GM19438 (cell line): ENCODE measurements at regions not wholly inside any gene's neighbourhood (a gene's known extent, or its start where the extent isn't known, plus 50 kb on each side); places are given as distances from the start of the nearest gene placed in this dataset.
A peak's percentile ranks its signal among the peaks of the same experiment; 100 is the strongest.
"Not testable (repeated sequence)": the region's sequence is repeated elsewhere in the genome, so short reads cannot be mapped to it uniquely, and the experiment has no call there.

Experiments used
- ATAC-seq: cut with Tn5 transposase; IDR thresholded peaks from one replicate; pipeline ENCODE4 v1.9.1; 2021; ENCODE audit warnings: low read depth; ENCODE audit not compliant: unreplicated experiment

GRCh38 chr6:115131709-115132490 is 789.1 kb upstream of the HS3ST5 start:
- no peak for ATAC-seq

DNA sequence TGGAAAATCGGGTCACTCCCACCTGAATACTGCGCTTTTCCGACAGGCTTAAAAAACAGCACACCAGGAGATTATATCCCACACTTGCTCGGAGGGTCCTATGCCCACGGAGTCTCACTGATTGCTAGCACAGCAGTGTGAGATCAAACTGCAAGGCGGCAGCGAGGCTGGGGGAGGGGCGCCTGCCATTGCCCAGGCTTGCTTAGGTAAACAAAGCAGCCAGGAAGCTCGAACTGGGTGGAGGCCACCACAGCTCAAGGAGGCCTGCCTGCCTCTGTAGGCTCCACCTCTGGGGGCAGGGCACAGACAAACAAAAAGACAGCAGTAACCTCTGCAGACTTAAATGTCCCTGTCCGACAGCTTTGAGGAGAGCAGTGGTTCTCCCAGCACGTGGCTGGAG is 778.7 kb upstream of the HS3ST5 start:
- ATAC-seq, result not testable (repeated sequence)

GRCh38 chr6:115120391-115120790 is 777.6 kb upstream of the HS3ST5 start:
- ATAC-seq, result no peak

GRCh38 chr6:115091461-115091860 is 748.6 kb upstream of the HS3ST5 start:
- no peak for ATAC-seq

DNA sequence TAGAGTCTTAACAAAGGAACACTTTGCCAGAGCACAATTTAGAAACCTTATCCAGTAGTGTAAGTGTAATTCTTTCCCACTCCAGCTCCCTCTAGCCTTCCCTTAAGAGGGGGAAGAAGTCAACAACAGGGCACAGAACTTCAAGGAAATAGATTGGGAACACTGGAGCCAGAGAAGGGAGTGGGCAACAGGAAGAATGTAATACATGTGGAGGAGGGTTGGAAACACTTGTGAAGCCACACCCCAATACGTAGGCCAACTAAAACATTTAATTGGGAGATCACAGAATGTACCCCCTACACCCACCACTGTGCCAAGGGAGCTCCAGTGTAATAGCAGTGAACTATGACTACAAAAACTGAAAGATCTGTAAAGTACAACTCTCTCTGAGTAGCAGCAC is 735.7 kb upstream of the HS3ST5 start:
- no peak for ATAC-seq

DNA sequence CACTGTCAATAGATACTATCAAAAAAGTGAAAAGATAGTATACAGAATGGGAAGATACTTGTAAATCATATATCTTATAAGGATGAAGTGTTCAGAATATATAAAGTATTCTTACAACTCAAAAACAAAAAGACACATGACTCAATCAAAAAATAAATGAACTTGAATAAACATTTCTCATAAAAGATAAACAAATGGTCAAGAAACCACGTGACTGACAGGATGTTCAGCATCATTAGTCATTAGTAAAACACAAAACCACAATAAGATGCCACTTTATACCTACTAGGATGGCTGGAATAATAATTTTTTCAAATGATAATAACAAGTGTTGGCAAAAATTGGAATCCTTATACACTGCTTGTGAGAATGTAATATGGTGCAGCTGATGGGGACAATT is 729.1 kb upstream of the HS3ST5 start:
- no peak for ATAC-seq

GRCh38 chr6:115067690-115068447 is 725.0 kb upstream of the HS3ST5 start:
- no peak for ATAC-seq

DNA sequence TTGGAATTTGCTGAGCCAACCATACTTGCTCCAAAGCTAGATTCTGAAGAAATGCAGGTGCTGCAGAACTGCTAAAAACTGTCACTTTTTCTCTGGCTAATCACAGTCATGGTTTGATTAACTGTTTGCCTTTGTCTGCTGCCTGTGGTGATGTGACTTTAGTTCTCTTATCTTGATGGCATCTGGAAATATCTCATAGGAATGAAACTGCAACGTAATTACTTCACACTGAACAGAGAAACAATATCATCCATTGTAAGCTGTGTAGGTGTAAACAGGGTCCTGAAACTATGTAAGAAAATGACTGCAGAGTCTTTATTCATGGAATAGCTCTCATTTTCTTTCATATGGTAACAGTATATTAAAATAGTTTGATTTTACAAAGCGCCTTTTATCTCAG is 721.9 kb upstream of the HS3ST5 start:
- no peak for ATAC-seq

GRCh38 chr6:115060581-115060980 is 717.8 kb upstream of the HS3ST5 start:
- no peak for ATAC-seq

DNA sequence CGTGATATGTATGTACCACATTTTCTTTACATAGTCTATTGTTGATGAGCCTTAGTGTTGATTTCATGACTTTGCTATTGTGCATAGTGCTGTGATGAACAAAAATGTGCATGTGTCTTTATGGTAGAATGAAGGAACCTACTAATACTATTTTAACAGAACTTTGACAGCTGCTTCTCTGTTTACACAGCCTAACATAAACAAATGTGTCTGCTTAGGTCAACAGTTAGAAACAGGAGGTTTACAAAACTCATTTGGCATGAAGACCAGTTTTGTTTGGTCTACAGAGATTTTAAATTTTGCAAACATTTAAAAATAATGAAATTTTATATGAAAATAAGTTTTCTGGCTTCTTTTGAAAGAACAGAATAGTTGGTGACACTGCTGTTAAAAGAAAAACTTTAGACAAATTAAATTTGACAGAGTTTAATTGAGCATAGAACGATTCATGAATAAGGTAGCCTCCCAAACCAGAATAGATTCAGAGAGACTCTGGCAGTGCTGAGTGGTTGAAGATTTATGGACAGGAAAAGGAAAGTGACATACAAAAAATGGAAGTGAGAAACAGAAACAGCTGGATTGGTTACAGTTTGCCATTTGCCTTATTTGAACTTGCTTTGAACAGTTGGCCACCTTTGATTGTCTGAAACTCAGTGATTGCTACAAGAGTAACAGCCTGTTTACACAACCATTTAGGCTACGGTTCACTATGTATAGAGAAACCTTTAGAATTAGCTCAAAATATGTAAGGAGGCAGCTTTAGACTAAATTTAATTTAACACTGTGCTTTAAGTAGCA is 715.8 kb upstream of the HS3ST5 start:
- peak; percentile 73 for ATAC-seq

GRCh38 chr6:115055579-115055978 is 712.8 kb upstream of the HS3ST5 start:
- no peak for ATAC-seq

DNA sequence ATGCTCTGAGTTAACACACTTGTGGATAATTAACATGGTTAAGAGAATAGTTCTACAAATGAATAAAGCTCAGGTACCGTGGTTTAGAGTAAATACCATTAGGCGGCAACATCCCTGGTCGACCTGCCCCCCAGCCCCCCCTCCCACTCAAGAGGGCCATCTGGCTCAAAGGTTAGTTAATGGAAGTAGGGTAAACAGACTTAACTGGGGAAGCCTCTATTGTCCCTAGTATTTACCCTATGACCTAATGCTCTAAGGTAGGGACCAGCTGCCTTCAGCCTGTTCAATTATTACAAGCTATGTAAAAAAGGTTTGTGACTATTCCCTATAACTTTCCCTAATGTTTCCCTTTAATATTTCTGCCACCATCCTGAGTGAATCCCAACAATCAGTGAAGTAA is 711.4 kb upstream of the HS3ST5 start:
- not testable (repeated sequence) for ATAC-seq

- no peak for ATAC-seq
Observed at GRCh38 chr6:115053169-115053860, 710.5 kb upstream of the HS3ST5 start.

GRCh38 chr6:115016593-115016992 is 673.8 kb upstream of the HS3ST5 start:
- no peak for ATAC-seq

GRCh38 chr6:115004982-115005381 is 662.2 kb upstream of the HS3ST5 start:
- ATAC-seq, result no peak

GRCh38 chr6:115004204-115004603 is 661.4 kb upstream of the HS3ST5 start:
- no peak for ATAC-seq

- no peak for ATAC-seq
Observed at GRCh38 chr6:115001731-115002350, 659.0 kb upstream of the HS3ST5 start.

GRCh38 chr6:115000736-115001135 is 657.9 kb upstream of the HS3ST5 start:
- no peak for ATAC-seq

GRCh38 chr6:114998492-114998891 is 655.7 kb upstream of the HS3ST5 start:
- ATAC-seq, result no peak

DNA sequence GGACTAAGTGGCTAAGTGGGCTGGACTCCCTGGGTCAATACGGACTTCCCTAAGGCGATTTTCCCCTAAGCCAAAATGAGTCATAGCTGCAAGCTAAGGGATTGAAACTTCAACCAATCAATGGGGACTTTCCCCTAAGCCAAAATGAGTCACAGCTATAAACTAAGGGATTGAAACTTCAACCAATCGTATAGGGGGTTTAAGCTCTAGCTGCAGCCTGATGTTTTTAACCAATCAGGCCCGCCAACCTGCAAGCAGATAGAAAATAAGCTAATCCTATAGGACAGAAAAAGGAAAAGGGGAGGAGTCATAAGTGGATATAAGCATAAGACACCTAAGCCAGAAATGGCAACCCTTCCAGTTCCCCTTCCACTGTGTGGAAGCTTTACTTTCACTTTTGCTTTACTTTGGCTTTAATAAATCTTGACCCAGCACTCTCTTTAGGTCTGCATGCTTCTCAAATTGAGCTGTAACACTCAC is 655.0 kb upstream of the HS3ST5 start:
- ATAC-seq, result peak; percentile 88
